K562 (cell line): ENCODE measurements at regions not wholly inside any gene's neighbourhood (a gene's known extent, or its start where the extent isn't known, plus 50 kb on each side); places are given as distances from the start of the nearest gene placed in this dataset.

Experiments
- ATAC-seq: fragments of 200-7000 bp; cut with Tn5 transposase; 3 replicates; pipeline ENCODE4 v1.9.1; 2020; ENCODE audit warnings: moderate library complexity
- BruUV-seq: library from RNA; stranded (reverse); fragments of 400-500 nt; replicated peaks from 2 replicates; lab custom pipeline; 2021; lab: Mats Ljungman, UMichigan
- CTCF ChIA-PET: fragments of 300-600 bp; formaldehyde crosslinking; extraction: SDS; loops from one replicate; lab custom pipeline; 2021; ENCODE audit warnings: low intra/inter-chr PET ratio; lab: Yijun Ruan, JAX
- POLR2A ChIA-PET: fragments of 300-600, 350-650 bp; sonication (Branson Sonifier 250); formaldehyde crosslinking; extraction: SDS; loops from one replicate; lab custom pipeline; 2021; ENCODE audit warnings: antibody characterized with exemption, inconsistent platforms; lab: Yijun Ruan, JAX
- DNase-seq, 4 experiments: peaks; one replicate each; pipeline versions ENCODE4 v3.0.0 to v3.0.0-alpha.2; 2011 to 2018; ENCODE audit warnings: low spot score in 3 of 4, mixed read lengths in 3 of 4; ENCODE audit errors: extremely low read depth in 1 of 4
- FAIRE-seq: peaks from 2 replicates; lab custom pipeline; 2011; peaks lifted over from hg19 to GRCh38; lab: Jason Lieb, UNC
- H2AFZ ChIP-seq: 2 replicates; pipeline ENCODE4 v1.6.0; 2011; ENCODE audit warnings: low read depth, low read length, control low read depth, inconsistent platforms
- H3K27ac ChIP-seq: fragments of 200-600 bp; 3 replicates; pipeline ENCODE4 v1.8.0; 2011; ENCODE audit warnings: low read depth, mild to moderate bottlenecking, control low read depth, inconsistent platforms, low read length, moderate library complexity, mixed read lengths; ENCODE audit errors: extremely low read depth
- H3K27me3 ChIP-seq, 2 experiments: fragments of 300-600 bp in 1 of 2; 2 replicates in 1 of 2; 3 replicates in 1 of 2; pipeline versions ENCODE4 v1.6.0 to v1.8.0; 2011; ENCODE audit warnings: inconsistent platforms in 2 of 2, low read length in 2 of 2, mild to moderate bottlenecking in 1 of 2, mixed read lengths in 1 of 2, moderate library complexity in 1 of 2; ENCODE audit not compliant: control insufficient read depth in 2 of 2, insufficient read depth in 2 of 2
- H3K36me3 ChIP-seq: fragments of 300-600 bp; 3 replicates; pipeline ENCODE4 v1.8.0; 2011; ENCODE audit warnings: mild to moderate bottlenecking, low read length, inconsistent platforms; ENCODE audit not compliant: control insufficient read depth, insufficient read depth
- H3K4me1 ChIP-seq, 2 experiments: fragments of 200-600 bp in 1 of 2; replicated peaks in 1 of 2; 2 replicates in 1 of 2; 3 replicates in 1 of 2; pipeline versions ENCODE4 v1.5.1 to v1.8.0; 2011; ENCODE audit warnings: inconsistent platforms in 2 of 2, low read length in 2 of 2, mild to moderate bottlenecking in 1 of 2, mixed read lengths in 1 of 2, moderate library complexity in 1 of 2; ENCODE audit not compliant: control insufficient read depth in 2 of 2, insufficient read depth in 2 of 2
- H3K4me2 ChIP-seq: 2 replicates; pipeline ENCODE4 v1.6.1; 2011; ENCODE audit warnings: low read length, control low read depth, inconsistent platforms, mixed read lengths; ENCODE audit not compliant: insufficient read depth
- H3K4me3 ChIP-seq: fragments of 200-600 bp; sonication (generic), shearing (Covaris generic); 2 replicates; pipeline ENCODE4 v1.5.1; 2016; ENCODE audit warnings: control low read depth, inconsistent platforms
- H3K79me2 ChIP-seq: fragments of 200-600 bp; 3 replicates; pipeline ENCODE4 v1.8.0; 2011; ENCODE audit warnings: low read length, inconsistent platforms; ENCODE audit not compliant: control insufficient read depth, insufficient read depth
- H3K9ac ChIP-seq, 2 experiments: 2 replicates each; pipeline versions ENCODE4 v1.6.0 to v1.6.1; 2011; ENCODE audit warnings: low read depth in 2 of 2, low read length in 2 of 2, control low read depth in 1 of 2, inconsistent platforms in 1 of 2, mild to moderate bottlenecking in 1 of 2, mixed read lengths in 1 of 2; ENCODE audit not compliant: insufficient read depth in 1 of 2
- H3K9me1 ChIP-seq: one replicate; pipeline ENCODE4 v1.6.0; 2011; ENCODE audit warnings: inconsistent platforms, mild to moderate bottlenecking, low read length, moderate library complexity; ENCODE audit not compliant: control insufficient read depth, insufficient read depth
- H3K9me3 ChIP-seq: replicated peaks from 2 replicates; pipeline ENCODE4 v1.5.1; 2011; ENCODE audit warnings: low read depth, low read length, inconsistent platforms; ENCODE audit not compliant: control insufficient read depth, insufficient read depth
- H4K20me1 ChIP-seq: replicated peaks from 2 replicates; pipeline ENCODE4 v1.6.1; 2011; ENCODE audit warnings: low read length, inconsistent platforms, mixed read lengths; ENCODE audit not compliant: control insufficient read depth, insufficient read depth
- EP300 ChIP-seq: IDR thresholded peaks from 2 replicates; pipeline ENCODE4 v1.6.1; 2012; ENCODE audit warnings: low read length, improper control_type of control experiment
- EWSR1 ChIP-seq: fragments of 450-650 bp; IDR thresholded peaks from 2 replicates; pipeline ENCODE4 v1.6.1; 2018; ENCODE audit warnings: borderline replicate concordance, mild to moderate bottlenecking, low read depth, moderate library complexity; ENCODE audit not compliant: partially characterized antibody
- LARP7 ChIP-seq: fragments of 450-650 bp; IDR thresholded peaks from 2 replicates; pipeline ENCODE4 v1.6.1; 2016
- MCM2 ChIP-seq: fragments of 450-650 bp; IDR thresholded peaks from 2 replicates; pipeline ENCODE4 v1.6.1; 2017; ENCODE audit warnings: low read depth, mild to moderate bottlenecking
- MTA3 ChIP-seq: fragments of 450-650 bp; formaldehyde crosslinking; IDR thresholded peaks from 2 replicates; pipeline ENCODE4 v1.6.1; 2017; ENCODE audit warnings: mild to moderate bottlenecking, borderline replicate concordance
- NR1H2 ChIP-seq: sonication (generic); formaldehyde crosslinking; IDR thresholded peaks from 2 replicates; pipeline ENCODE4 v1.4.0; 2020; ENCODE audit warnings: mild to moderate bottlenecking, missing genetic modification reagents
- POLR2G ChIP-seq: fragments of 200-400 bp; formaldehyde crosslinking; IDR thresholded peaks from 2 replicates; pipeline ENCODE4 v1.6.1; 2017; ENCODE audit warnings: low read depth, mild to moderate bottlenecking, antibody characterized with exemption, low read length, moderate library complexity
- RBM25 ChIP-seq: fragments of 200-400 bp; formaldehyde crosslinking; IDR thresholded peaks from 2 replicates; pipeline ENCODE4 v1.6.1; 2018; ENCODE audit warnings: low read length, low read depth, moderate library complexity; ENCODE audit not compliant: severe bottlenecking
- SMAD1 ChIP-seq: fragments of 150-350 bp; IDR thresholded peaks from 2 replicates; pipeline ENCODE4 v1.6.1; 2014; ENCODE audit warnings: low read length, low read depth; ENCODE audit not compliant: partially characterized antibody
- WGBS: fragments of 100-300 bp; shearing (Covaris generic); methylation state at CpG from one replicate; pipeline ENCODE4 v1.1.6; 2016; ENCODE audit warnings: low coverage, mixed read lengths; ENCODE audit not compliant: insufficient coverage; ENCODE audit errors: missing lambda C conversion rate; 5-methylcytosine and 5-hydroxymethylcytosine counted together
- in situ Hi-C: fragments of 300-500 bp; cut with MboI; formaldehyde crosslinking; loops from 4 replicates; pipeline ENCODE4 v1.15.0; 2018; ENCODE audit warnings: inconsistent platforms, mixed read lengths
- intact Hi-C: fragments of 100-400 bp; cut with micrococcal nuclease; formaldehyde crosslinking; loops from 2 replicates; pipeline ENCODE4 v1.14.2; 2022

- no peaks in the 10 kb centered on the region for H3K9me1 ChIP-seq
- ATAC-seq: no peak
- no peak overlapping the region for H3K27ac ChIP-seq
- TF ChIP-seq MCM2 (no peak), LARP7 (no peak), POLR2G (no peak), RBM25 (no peak), NR1H2 (no peak), SMAD1 (no peak), EP300 (no peak), EWSR1 (no peak), MTA3 (no peak)
- TF ChIP-seq, all 486 proteins: peak for 0
- CTCF ChIA-PET: no interaction called here
- no peaks in the 10 kb centered on the region for H3K79me2 ChIP-seq
- H4K20me1 ChIP-seq: no peaks in the 10 kb centered on the region
- BruUV-seq: no TSS peak
- H3K27me3 ChIP-seq: no peaks in the 10 kb centered on the region
- POLR2A ChIA-PET: no interaction called here
- H3K4me3 ChIP-seq: no peak overlapping the region
- H2AFZ ChIP-seq: no peak overlapping the region
- no peak for DNase-seq
- in situ Hi-C loops: no loop called here
- WGBS: 0% methylated on average over 5 of the region's 5 CpGs
- FAIRE-seq: no peak
- no peaks in the 10 kb centered on the region for H3K4me1 ChIP-seq
- intact Hi-C loops: no loop called here
- H3K36me3 ChIP-seq: no peaks in the 10 kb centered on the region
- no peaks in the 10 kb centered on the region for H3K9me3 ChIP-seq
- no peak overlapping the region for H3K9ac ChIP-seq
- H3K4me2 ChIP-seq: no peak overlapping the region
Observed at GRCh38 chr10:111972109-111972508, 211.5 kb downstream of the GPAM start.
